Ramos (cell line): ENCODE measurements at regions not wholly inside any gene's neighbourhood (a gene's known extent, or its start where the extent isn't known, plus 50 kb on each side); places are given as distances from the start of the nearest gene placed in this dataset.

Source experiments
- in situ Hi-C: fragments of 300-500 bp; cut with MboI; formaldehyde crosslinking; loops from one replicate; pipeline ENCODE4 v1.14.3; 2022; ENCODE audit warnings: low sequenced_read_pairs; ENCODE audit not compliant: unreplicated experiment

DNA sequence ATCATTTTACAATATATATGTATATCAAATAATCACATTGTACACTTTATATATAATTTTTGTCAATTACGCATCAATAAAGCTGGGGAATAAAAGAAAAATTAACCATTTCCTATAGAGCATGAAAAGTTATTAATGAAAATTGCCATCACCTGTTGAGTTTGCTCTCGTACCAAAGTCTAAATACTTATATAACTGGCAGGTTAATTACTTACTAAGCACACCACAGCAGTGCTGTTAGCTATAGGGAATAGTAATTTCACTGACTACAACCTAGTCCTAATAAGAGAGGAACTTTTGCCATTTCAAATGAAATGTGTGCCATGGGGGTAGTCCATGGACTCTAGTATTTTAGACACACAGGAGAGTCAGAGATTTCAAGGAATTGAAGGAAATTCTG, 176.9 kb upstream of the COL1A2 start:
- in situ Hi-C loops = no loop called here

DNA sequence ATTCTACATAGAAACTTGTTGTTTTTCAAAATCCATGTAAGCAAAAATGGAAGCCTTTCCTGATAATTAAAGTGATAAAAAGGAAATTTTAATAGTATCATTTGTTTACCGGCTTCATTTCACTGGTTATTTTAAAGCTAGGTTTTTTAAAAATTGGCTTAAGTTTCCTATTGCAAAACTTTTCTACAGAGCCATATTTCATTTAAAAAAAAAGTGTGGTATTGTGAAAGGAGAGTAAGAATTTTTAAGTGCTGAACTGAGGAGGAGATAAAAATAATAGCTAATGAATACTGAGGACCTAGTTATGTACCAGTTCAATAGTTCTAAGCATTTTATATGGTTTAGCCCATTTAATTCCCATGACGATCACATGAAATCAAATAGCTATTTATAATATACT, 172.2 kb upstream of the COL1A2 start:
- in situ Hi-C loops = no loop called here

DNA sequence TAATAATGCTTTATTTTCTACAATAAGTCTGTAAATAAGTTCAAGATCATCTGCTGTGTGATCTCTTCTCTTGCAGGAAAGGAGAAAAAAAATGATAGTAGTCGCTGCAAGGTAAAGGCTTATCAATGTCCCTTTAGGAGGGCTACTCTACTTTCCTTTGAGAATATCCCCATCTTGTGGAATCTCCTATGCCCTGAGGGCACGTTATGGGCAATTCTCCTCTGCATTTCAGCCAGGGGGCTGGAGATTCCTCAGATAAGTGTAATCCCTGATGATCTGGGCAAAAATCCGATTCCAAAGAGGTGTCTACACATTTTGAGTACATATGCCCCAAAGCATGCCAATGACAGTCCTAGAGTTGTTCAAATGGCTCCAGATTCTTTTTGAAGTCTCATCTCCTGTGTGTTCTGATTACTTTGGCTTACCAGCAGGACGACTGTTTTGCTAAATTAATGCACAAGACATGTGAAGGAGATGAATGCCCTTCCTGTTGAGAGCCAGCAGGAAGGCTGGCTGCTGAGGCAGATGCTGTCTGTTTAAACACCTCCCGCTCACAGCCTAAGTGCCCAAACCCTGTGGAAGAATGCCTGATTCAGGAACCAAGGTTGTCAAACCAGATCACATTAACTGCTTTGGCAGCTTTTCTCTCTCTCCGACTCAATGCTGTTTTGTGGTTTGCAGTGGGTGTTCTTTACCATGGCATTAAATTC, 171.2 kb upstream of the COL1A2 start:
- in situ Hi-C loops = no loop called here

DNA sequence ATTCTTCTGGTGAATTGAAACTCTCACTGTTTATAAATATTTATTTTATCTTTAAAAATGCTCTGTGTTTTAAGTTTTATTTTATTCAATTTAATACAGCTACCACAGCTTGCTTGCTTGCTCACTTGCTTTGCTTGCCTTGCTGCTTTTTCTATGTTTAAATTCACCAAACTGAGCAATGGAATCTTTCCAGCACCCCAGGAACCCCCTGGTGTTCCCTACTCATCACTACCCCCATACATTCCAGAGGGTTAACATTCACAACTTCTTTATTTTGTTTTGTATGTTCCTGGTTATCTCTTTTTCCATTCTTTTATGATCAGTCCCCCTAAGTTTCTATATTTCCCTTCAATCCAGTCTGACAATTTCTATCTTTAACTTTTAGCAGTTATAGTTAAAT, 166.5 kb upstream of the COL1A2 start:
- in situ Hi-C loops = no loop called here

- in situ Hi-C loops = no loop called here
Observed at GRCh38 chr7:94228678-94229077, 166.0 kb upstream of the COL1A2 start.

- in situ Hi-C loops = no loop called here
Observed at GRCh38 chr7:94231305-94231704, 163.4 kb upstream of the COL1A2 start.

GRCh38 chr7:94236960-94237359, 157.7 kb upstream of the COL1A2 start:
- in situ Hi-C loops = no loop called here

DNA sequence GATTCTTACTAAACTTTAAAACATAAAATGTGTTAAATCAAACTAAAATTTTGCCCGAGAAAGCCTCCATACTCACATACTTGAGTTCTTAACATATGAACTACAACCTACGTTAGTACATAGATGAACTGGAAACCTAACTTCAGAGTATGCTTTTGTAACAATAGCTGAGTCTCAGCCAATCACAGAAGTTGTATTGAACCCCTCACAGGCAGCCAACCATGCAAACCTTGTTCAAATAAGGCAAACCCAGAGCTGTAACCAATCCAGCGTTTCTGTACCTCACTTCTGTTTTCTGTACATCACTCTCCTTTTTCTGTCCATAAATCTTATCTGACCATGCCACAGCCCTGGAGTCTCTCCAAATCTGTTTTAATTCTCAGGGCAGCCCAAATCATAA, 157.3 kb upstream of the COL1A2 start:
- in situ Hi-C loops = no loop called here

- in situ Hi-C loops = no loop called here
Observed at GRCh38 chr7:94239661-94240234, 154.9 kb upstream of the COL1A2 start.

DNA sequence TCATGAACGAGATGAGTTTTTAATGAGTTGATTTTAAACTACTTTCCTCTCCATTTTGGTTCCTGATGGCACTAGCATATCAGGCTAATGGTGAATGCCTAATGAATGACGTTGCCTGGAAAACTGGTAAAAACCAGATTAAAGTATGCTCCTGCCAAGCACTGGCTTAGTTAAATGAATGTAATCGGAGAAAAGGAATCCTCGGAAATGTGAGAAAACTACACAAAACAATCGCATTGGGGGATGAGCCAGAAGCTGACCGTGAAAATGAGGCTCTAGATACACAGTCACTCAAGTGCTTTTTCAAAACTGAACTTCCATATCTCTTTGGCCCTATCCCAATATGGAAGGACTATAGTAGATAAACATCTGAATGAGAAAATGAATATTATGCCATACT, 153.8 kb upstream of the COL1A2 start:
- in situ Hi-C loops = no loop called here

DNA sequence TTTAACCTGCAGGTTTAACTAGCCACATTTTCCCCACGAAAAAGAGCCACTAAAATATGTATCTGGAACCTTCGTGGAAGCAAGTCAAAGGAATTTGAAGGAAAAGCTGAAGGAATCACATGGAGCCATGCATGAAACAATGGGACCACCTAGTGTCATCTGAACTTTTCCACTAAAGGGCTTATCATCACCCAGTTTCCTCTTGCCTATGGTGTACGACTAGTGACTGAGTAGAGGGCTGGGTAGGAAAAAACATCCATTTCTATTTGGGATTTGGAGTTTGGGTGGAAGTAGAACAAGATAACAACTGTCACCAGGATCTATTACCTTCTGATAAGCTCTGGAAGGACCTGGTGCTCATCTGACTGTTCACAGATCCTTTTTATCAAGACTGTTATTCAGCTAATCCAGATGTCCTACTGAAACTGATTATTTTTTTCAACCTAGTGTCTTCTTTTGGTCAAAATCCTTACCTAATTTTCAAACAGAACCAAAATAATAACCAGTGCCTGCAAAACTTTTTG, 153.2 kb upstream of the COL1A2 start:
- in situ Hi-C loops = no loop called here

GRCh38 chr7:94243066-94243711, 151.5 kb upstream of the COL1A2 start:
- in situ Hi-C loops = no loop called here

DNA sequence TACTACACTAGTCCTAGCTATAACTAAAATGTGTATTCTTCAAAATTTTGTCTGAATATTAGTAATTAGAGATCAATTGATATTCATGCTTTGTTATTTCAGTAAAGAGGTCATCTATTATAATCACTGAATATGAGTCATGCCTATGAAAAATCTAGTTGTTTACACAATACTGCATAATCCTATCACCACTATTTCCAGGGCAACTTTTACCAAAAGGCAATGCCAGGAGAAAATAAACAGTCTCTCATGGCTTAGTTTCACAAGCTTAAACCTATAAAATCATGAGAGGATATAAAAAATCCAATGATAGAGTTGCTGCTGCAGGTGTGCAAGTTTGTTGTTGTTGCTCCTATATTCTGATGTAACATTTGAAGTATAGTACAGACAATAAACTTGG, 149.9 kb upstream of the COL1A2 start:
- in situ Hi-C loops = no loop called here

DNA sequence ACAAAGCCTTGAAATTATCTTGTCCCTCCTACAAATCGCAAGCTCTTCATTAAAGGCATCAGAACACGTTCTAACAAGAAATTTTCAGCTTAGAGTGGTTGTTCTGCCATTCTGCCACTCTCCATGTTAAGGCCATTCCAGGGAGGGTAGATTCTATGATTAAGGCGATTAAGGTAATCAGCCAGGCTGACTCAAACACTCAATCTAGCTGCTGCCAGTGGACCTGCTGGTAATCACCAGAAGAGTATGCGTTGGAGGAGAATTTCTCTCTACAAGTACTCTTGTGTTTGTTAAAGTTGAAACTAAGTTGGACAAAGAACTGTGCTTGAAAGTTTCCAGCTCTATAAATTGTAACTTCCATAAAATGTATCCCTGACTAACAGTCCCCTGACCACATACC, 149.2 kb upstream of the COL1A2 start:
- in situ Hi-C loops = no loop called here

GRCh38 chr7:94247970-94248369, 146.7 kb upstream of the COL1A2 start:
- in situ Hi-C loops = no loop called here

DNA sequence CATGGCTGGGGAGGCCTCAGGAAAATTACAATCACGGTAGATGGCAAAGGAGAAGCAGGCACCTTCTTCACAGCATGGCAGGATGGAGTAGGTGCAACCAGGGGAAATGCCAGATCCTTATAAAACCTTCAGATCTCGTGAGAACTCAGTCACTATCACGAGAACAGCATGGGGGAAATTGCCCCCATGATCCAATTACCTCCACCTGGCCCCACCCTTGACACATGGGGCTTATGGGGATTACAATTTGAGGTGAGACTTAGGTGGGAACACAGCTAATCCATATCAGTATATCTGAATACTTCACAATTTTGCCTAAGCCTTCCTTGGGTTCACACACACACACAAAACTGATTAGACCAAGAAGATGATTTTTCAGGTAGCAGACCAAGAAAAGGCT, 145.1 kb upstream of the COL1A2 start:
- in situ Hi-C loops = no loop called here

- in situ Hi-C loops = no loop called here
Observed at GRCh38 chr7:94250124-94250523, 144.6 kb upstream of the COL1A2 start.

GRCh38 chr7:94250987-94251386, 143.7 kb upstream of the COL1A2 start:
- in situ Hi-C loops = no loop called here

GRCh38 chr7:94252124-94252523, 142.6 kb upstream of the COL1A2 start:
- in situ Hi-C loops = no loop called here

DNA sequence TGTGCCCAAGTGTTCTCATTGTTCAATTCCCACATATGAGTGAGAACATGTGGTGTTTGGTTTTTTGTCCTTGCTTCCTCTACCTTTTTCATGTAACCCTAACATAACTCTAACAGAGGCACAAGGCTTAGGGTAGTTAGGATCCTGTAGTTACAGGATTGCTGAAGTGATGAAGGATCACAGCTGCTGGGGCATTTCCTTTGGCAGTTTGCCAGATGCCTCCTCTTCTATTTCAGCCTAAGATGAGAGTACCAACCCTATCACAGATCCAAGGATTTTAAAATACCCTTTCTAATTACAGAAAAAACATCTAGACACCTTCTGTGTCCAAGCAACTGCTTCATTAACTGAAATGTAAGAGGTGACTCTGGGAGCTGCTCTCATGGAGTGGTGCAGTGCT, 141.7 kb upstream of the COL1A2 start:
- in situ Hi-C loops = no loop called here

- in situ Hi-C loops = no loop called here
Observed at GRCh38 chr7:94253686-94254085, 141.0 kb upstream of the COL1A2 start.
